ENCODE measurements at regions not wholly inside any gene's neighbourhood (a gene's known extent, or its start where the extent isn't known, plus 50 kb on each side); places are given as distances from the start of the nearest gene placed in this dataset.

DNA sequence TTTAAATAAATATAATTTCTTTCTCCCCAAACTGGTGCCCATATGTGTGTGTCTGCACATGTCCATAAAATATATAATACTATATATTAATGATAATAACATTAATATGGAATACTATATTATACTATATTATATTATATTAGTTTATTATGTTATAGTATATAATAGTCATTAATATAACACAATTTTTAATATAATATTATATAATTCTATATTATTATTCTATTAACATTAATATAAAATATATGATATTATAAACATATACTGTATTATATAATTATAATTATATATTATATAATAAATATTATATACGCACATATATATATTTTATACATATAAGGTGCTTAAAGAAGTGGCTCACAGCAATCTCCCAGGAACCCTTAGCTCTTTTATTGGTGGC, 513.0 kb upstream of the CDH11 start:
- no peak for TF ChIP-seq POLR2A (IDR thresholded peaks at IDR 0.05)
- TF ChIP-seq, protein P1, sequence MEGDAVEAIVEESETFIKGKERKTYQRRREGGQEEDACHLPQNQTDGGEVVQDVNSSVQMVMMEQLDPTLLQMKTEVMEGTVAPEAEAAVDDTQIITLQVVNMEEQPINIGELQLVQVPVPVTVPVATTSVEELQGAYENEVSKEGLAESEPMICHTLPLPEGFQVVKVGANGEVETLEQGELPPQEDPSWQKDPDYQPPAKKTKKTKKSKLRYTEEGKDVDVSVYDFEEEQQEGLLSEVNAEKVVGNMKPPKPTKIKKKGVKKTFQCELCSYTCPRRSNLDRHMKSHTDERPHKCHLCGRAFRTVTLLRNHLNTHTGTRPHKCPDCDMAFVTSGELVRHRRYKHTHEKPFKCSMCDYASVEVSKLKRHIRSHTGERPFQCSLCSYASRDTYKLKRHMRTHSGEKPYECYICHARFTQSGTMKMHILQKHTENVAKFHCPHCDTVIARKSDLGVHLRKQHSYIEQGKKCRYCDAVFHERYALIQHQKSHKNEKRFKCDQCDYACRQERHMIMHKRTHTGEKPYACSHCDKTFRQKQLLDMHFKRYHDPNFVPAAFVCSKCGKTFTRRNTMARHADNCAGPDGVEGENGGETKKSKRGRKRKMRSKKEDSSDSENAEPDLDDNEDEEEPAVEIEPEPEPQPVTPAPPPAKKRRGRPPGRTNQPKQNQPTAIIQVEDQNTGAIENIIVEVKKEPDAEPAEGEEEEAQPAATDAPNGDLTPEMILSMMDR (IDR thresholded peaks at IDR 0.05), result no peak

All from uterus (tissue), 2 donors.